HEK293 (cell line): ENCODE measurements at regions not wholly inside any gene's neighbourhood (a gene's known extent, or its start where the extent isn't known, plus 50 kb on each side); places are given as distances from the start of the nearest gene placed in this dataset.

Experiments used
- CTCF ChIA-PET: fragments of 350-600 bp; formaldehyde crosslinking; extraction: SDS; loops from one replicate; lab custom pipeline; 2021; ENCODE audit warnings: antibody characterized with exemption; lab: Yijun Ruan, JAX
- POLR2A ChIA-PET: fragments of 300-600 bp; formaldehyde crosslinking; extraction: SDS; loops from one replicate; lab custom pipeline; 2020; ENCODE audit warnings: antibody characterized with exemption, inconsistent platforms; lab: Yijun Ruan, JAX
- H3K27ac ChIP-seq: fragments of 200-500 bp; sonication (Bioruptor generic); 2 replicates; pipeline ENCODE4 v1.5.1; 2014; ENCODE audit warnings: low read depth, low read length, control low read depth, inconsistent platforms; ENCODE audit errors: extremely low read depth
- H3K36me3 ChIP-seq, 2 experiments: fragments of 200-500 bp in 1 of 2; sonication (Bioruptor generic) in 1 of 2; 1 replicate in 1 of 2; 2 replicates in 1 of 2; pipeline ENCODE4 v1.5.1; 2014 to 2017; ENCODE audit warnings: inconsistent platforms in 2 of 2, low read length in 2 of 2; ENCODE audit not compliant: control insufficient read depth in 2 of 2, insufficient read depth in 1 of 2
- H3K4me1 ChIP-seq: fragments of 200-500 bp; sonication (Bioruptor generic); 2 replicates; pipeline ENCODE4 v1.5.1; 2014; ENCODE audit warnings: mild to moderate bottlenecking, low read length, inconsistent platforms; ENCODE audit not compliant: control insufficient read depth, insufficient read depth
- H3K4me3 ChIP-seq: 2 replicates; pipeline ENCODE4 v1.5.1; 2011; ENCODE audit warnings: low read depth, mild to moderate bottlenecking, control low read depth, low read length, moderate library complexity
- H3K9me3 ChIP-seq: fragments of 200-500 bp; sonication (Bioruptor generic); 2 replicates; pipeline ENCODE4 v1.5.1; 2014; ENCODE audit warnings: low read depth, low read length, inconsistent platforms; ENCODE audit not compliant: control insufficient read depth, insufficient read depth
- BCL11B ChIP-seq: fragments of 450-650 bp; formaldehyde crosslinking; IDR thresholded peaks from 2 replicates; pipeline ENCODE4 v1.5.1; 2016; ENCODE audit warnings: low read depth, missing biosample characterization, missing genetic modification characterization
- MEIS1 ChIP-seq: sonication (generic); formaldehyde crosslinking; IDR thresholded peaks from 2 replicates; pipeline ENCODE4 v1.8.1; 2022; ENCODE audit warnings: missing genetic modification reagents, mild to moderate bottlenecking, borderline replicate concordance
- SP7 ChIP-seq: fragments of 450-650 bp; formaldehyde crosslinking; IDR thresholded peaks from 2 replicates; pipeline ENCODE4 v1.5.1; 2016; ENCODE audit warnings: missing biosample characterization, missing genetic modification characterization
- ZBTB20 ChIP-seq: fragments of 450-650 bp; formaldehyde crosslinking; IDR thresholded peaks from 2 replicates; pipeline ENCODE4 v1.5.1; 2016; ENCODE audit warnings: missing biosample characterization, missing genetic modification characterization
- ZBTB21 ChIP-seq: fragments of 450-650 bp; formaldehyde crosslinking; IDR thresholded peaks from 2 replicates; pipeline ENCODE4 v1.5.1; 2017; ENCODE audit warnings: missing biosample characterization, missing genetic modification characterization
- ZFP3 ChIP-seq: fragments of 450-650 bp; formaldehyde crosslinking; IDR thresholded peaks from 2 replicates; pipeline ENCODE4 v1.5.1; 2016; ENCODE audit warnings: low read depth, missing biosample characterization, missing genetic modification characterization
- ZNF133 ChIP-seq: fragments of 450-650 bp; formaldehyde crosslinking; IDR thresholded peaks from 2 replicates; pipeline ENCODE4 v1.5.1; 2016; ENCODE audit warnings: missing biosample characterization, missing genetic modification characterization
- ZNF155 ChIP-seq: fragments of 450-650 bp; formaldehyde crosslinking; IDR thresholded peaks from 2 replicates; pipeline ENCODE4 v1.5.1; 2016; ENCODE audit warnings: missing biosample characterization, missing genetic modification characterization
- ZNF157 ChIP-seq: fragments of 450-650 bp; formaldehyde crosslinking; IDR thresholded peaks from 2 replicates; pipeline ENCODE4 v1.5.1; 2016; ENCODE audit warnings: missing biosample characterization, missing genetic modification characterization
- ZNF174 ChIP-seq: fragments of 450-650 bp; formaldehyde crosslinking; IDR thresholded peaks from 2 replicates; pipeline ENCODE4 v1.5.0; 2017; ENCODE audit warnings: missing biosample characterization, mild to moderate bottlenecking, missing genetic modification characterization
- ZNF214 ChIP-seq: fragments of 450-650 bp; formaldehyde crosslinking; IDR thresholded peaks from 2 replicates; pipeline ENCODE4 v1.5.1; 2017; ENCODE audit warnings: missing biosample characterization, mild to moderate bottlenecking, missing genetic modification characterization, borderline replicate concordance
- ZNF221 ChIP-seq: fragments of 450-650 bp; formaldehyde crosslinking; IDR thresholded peaks from 2 replicates; pipeline ENCODE4 v1.5.1; 2017; ENCODE audit warnings: missing biosample characterization, missing genetic modification characterization, borderline replicate concordance
- ZNF26 ChIP-seq: fragments of 450-650 bp; formaldehyde crosslinking; IDR thresholded peaks from 2 replicates; pipeline ENCODE4 v1.5.1; 2016; ENCODE audit warnings: missing biosample characterization, missing genetic modification characterization
- ZNF311 ChIP-seq: fragments of 450-650 bp; formaldehyde crosslinking; IDR thresholded peaks from 2 replicates; pipeline ENCODE4 v1.5.1; 2017; ENCODE audit warnings: missing biosample characterization, missing genetic modification characterization, borderline replicate concordance
- ZNF350 ChIP-seq: fragments of 450-650 bp; formaldehyde crosslinking; IDR thresholded peaks from 2 replicates; pipeline ENCODE4 v1.5.0; 2017; ENCODE audit warnings: missing biosample characterization, mild to moderate bottlenecking, missing genetic modification characterization
- ZNF404 ChIP-seq: fragments of 450-650 bp; formaldehyde crosslinking; IDR thresholded peaks from 2 replicates; pipeline ENCODE4 v1.5.1; 2017; ENCODE audit warnings: missing biosample characterization, missing genetic modification characterization
- ZNF416 ChIP-seq: fragments of 450-650 bp; formaldehyde crosslinking; IDR thresholded peaks from 2 replicates; pipeline ENCODE4 v1.5.1; 2016; ENCODE audit warnings: missing biosample characterization, missing genetic modification characterization
- ZNF529 ChIP-seq: fragments of 450-650 bp; formaldehyde crosslinking; IDR thresholded peaks from 2 replicates; pipeline ENCODE4 v1.5.1; 2017; ENCODE audit warnings: missing genetic modification characterization, missing biosample characterization; ENCODE audit not compliant: insufficient replicate concordance
- ZNF555 ChIP-seq: fragments of 450-650 bp; formaldehyde crosslinking; conservative IDR thresholded peaks from 2 replicates; pipeline ENCODE4 v1.5.1; 2017; ENCODE audit warnings: missing biosample characterization, mild to moderate bottlenecking, missing genetic modification characterization, inconsistent platforms
- ZNF560 ChIP-seq: fragments of 450-650 bp; formaldehyde crosslinking; IDR thresholded peaks from 2 replicates; pipeline ENCODE4 v1.5.1; 2017; ENCODE audit warnings: missing biosample characterization, missing genetic modification characterization, borderline replicate concordance
- ZSCAN18 ChIP-seq: fragments of 450-650 bp; formaldehyde crosslinking; IDR thresholded peaks from 2 replicates; pipeline ENCODE4 v1.5.1; 2016; ENCODE audit warnings: missing biosample characterization, missing genetic modification characterization
- ZXDB ChIP-seq: fragments of 450-650 bp; formaldehyde crosslinking; IDR thresholded peaks from 2 replicates; pipeline ENCODE4 v1.5.1; 2016; ENCODE audit warnings: missing biosample characterization, missing genetic modification characterization
- TF ChIP-seq, protein P1 (sequence below): fragments of 450-650 bp; formaldehyde crosslinking; optimal IDR thresholded peaks from 2 replicates; pipeline ENCODE3; 2016; ENCODE audit warnings: missing biosample characterization, mild to moderate bottlenecking, missing genetic modification characterization
- TF ChIP-seq, protein P2 (sequence below): fragments of 450-650 bp; formaldehyde crosslinking; IDR thresholded peaks from 2 replicates; pipeline ENCODE4 v1.5.1; 2017; ENCODE audit warnings: missing biosample characterization, mild to moderate bottlenecking, missing genetic modification characterization, moderate library complexity
- TF ChIP-seq, protein P3 (sequence below): fragments of 450-650 bp; formaldehyde crosslinking; IDR thresholded peaks from 2 replicates; pipeline ENCODE4 v1.5.1; 2016; ENCODE audit warnings: missing biosample characterization, missing genetic modification characterization

GRCh38 chr2:43049836-43050801 is 176.3 kb downstream of the ZFP36L2 start:
- ChIA-PET CTCF (interaction anchor here (0.7 kb wide), 1 partner anchor 434 kb away, joined by 3 read pairs; no protein-coding TSS in a partner anchor), POLR2A (no interaction called here)
- H3K27ac ChIP-seq = no peak overlapping the region
- no peaks in the 10 kb centered on the region for H3K9me3 ChIP-seq
- no peak for TF ChIP-seq ZNF174 (tag by site-specific recombination)
- no peak for TF ChIP-seq ZNF26
- TF ChIP-seq ZNF404 (tag by site-specific recombination) = no peak
- no peak for TF ChIP-seq ZSCAN18 (tag by site-specific recombination)
- TF ChIP-seq, protein P1, sequence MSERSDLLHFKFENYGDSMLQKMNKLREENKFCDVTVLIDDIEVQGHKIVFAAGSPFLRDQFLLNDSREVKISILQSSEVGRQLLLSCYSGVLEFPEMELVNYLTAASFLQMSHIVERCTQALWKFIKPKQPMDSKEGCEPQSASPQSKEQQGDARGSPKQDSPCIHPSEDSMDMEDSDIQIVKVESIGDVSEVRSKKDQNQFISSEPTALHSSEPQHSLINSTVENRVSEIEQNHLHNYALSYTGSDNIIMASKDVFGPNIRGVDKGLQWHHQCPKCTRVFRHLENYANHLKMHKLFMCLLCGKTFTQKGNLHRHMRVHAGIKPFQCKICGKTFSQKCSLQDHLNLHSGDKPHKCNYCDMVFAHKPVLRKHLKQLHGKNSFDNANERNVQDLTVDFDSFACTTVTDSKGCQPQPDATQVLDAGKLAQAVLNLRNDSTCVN (tag by site-specific recombination) = no peak
- TF ChIP-seq ZNF350 (tag by site-specific recombination) = no peak
- no peak for TF ChIP-seq ZNF560 (tag by site-specific recombination)
- no peak for TF ChIP-seq ZNF311 (tag by site-specific recombination)
- H3K4me1 ChIP-seq = no peaks in the 10 kb centered on the region
- H3K4me3 ChIP-seq = no peak overlapping the region
- no peaks in the 10 kb centered on the region for H3K36me3 ChIP-seq

GRCh38 chr2:43047187-43047780 is 179.1 kb downstream of the ZFP36L2 start:
- H3K36me3 ChIP-seq = no peaks in the 10 kb centered on the region
- TF ChIP-seq ZFP3 (tag by site-specific recombination) (no peak), ZNF157 (tag by site-specific recombination) (no peak), ZNF155 (tag by site-specific recombination) (no peak), ZBTB21 (tag by site-specific recombination) (no peak), BCL11B (no peak), ZNF214 (tag by site-specific recombination) (no peak), ZNF133 (tag by site-specific recombination) (no peak), MEIS1 (CRISPR knock-in tag) (no peak), ZNF221 (tag by site-specific recombination) (no peak), ZBTB20 (tag by site-specific recombination) (no peak), ZNF529 (tag by site-specific recombination) (no peak), ZNF555 (tag by site-specific recombination) (no peak), ZXDB (tag by site-specific recombination) (no peak), ZNF416 (no peak), SP7 (tag by site-specific recombination) (no peak)
- TF ChIP-seq, protein P2, sequence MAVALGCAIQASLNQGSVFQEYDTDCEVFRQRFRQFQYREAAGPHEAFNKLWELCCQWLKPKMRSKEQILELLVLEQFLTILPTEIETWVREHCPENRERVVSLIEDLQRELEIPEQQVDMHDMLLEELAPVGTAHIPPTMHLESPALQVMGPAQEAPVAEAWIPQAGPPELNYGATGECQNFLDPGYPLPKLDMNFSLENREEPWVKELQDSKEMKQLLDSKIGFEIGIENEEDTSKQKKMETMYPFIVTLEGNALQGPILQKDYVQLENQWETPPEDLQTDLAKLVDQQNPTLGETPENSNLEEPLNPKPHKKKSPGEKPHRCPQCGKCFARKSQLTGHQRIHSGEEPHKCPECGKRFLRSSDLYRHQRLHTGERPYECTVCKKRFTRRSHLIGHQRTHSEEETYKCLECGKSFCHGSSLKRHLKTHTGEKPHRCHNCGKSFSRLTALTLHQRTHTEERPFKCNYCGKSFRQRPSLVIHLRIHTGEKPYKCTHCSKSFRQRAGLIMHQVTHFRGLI (tag by site-specific recombination) = no peak
- TF ChIP-seq, protein P3, sequence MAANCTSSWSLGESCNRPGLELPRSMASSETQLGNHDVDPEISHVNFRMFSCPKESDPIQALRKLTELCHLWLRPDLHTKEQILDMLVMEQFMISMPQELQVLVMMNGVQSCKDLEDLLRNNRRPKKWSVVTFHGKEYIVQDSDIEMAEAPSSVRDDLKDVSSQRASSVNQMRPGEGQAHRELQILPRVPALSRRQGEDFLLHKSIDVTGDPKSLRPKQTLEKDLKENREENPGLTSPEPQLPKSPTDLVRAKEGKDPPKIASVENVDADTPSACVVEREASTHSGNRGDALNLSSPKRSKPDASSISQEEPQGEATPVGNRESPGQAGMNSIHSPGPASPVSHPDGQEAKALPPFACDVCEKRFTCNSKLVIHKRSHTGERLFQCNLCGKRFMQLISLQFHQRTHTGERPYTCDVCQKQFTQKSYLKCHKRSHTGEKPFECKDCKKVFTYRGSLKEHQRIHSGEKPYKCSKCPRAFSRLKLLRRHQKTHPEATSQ = no peak
- TF ChIP-seq, all 188 proteins: peak for 0
- Histone ChIP-seq H3K4me3 (no peak overlapping the region), H3K4me1 (no peaks in the 10 kb centered on the region), H3K27ac (no peak overlapping the region), H3K9me3 (no peaks in the 10 kb centered on the region)
- ChIA-PET CTCF (interaction anchor here (0.6 to 0.7 kb wide), 2 partner anchors 9 to 120 kb away, joined by 3 read pairs; no protein-coding TSS in a partner anchor), POLR2A (no interaction called here)
